ENCODE measurements at regions not wholly inside any gene's neighbourhood (a gene's known extent, or its start where the extent isn't known, plus 50 kb on each side); places are given as distances from the start of the nearest gene placed in this dataset.

DNA sequence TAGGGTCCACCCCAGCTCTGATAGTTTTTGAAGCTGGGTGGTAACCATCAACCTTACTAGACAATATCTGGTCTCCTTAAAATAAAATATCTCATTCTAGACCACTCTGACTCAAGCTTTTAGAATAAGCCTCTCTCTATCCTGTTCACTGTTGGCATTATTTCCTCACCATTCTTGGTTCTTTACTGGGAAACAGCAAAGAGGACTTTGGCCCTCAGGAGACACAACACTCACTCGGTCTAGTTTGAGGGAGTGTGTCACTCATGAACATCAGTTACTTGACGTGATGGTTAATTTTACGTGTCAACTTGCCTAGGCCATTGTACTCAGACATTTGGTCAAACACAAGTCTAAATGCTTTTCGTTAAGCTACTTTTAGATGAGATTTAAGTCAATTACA lies 110.6 kb downstream of the FAM76B start:
- no peak for TF ChIP-seq POLR2A (IDR thresholded peaks at IDR 0.05)
- TF ChIP-seq, protein P1, sequence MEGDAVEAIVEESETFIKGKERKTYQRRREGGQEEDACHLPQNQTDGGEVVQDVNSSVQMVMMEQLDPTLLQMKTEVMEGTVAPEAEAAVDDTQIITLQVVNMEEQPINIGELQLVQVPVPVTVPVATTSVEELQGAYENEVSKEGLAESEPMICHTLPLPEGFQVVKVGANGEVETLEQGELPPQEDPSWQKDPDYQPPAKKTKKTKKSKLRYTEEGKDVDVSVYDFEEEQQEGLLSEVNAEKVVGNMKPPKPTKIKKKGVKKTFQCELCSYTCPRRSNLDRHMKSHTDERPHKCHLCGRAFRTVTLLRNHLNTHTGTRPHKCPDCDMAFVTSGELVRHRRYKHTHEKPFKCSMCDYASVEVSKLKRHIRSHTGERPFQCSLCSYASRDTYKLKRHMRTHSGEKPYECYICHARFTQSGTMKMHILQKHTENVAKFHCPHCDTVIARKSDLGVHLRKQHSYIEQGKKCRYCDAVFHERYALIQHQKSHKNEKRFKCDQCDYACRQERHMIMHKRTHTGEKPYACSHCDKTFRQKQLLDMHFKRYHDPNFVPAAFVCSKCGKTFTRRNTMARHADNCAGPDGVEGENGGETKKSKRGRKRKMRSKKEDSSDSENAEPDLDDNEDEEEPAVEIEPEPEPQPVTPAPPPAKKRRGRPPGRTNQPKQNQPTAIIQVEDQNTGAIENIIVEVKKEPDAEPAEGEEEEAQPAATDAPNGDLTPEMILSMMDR (IDR thresholded peaks at IDR 0.05) = no peak

Data from esophagus squamous epithelium (tissue), 4 donors.